ENCODE measurements at regions not wholly inside any gene's neighbourhood (a gene's known extent, or its start where the extent isn't known, plus 50 kb on each side); places are given as distances from the start of the nearest gene placed in this dataset.

DNA sequence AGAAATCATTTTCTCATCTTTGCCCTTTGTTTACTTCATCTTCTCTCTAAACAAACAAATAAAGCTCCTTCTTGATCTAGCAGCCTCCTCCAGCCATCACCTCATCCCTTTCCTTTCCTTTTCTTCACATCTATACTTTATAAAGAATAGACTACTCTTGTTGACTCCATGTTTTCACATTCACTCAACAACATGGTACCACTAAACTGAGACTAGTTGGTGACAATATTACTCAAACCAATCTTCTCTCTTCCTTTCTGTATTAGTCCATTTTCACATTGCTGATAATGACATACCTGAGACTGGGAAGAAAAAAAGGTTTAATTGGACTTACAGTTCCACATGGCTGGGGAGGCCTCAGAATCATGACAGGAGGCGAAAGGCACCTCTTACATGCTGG, 324.7 kb downstream of the SOX2 start:
- TF ChIP-seq POLR2AphosphoS5 (IDR thresholded peaks at IDR 0.05) (no peak), EP300 (IDR thresholded peaks at IDR 0.05) (no peak), POLR2A (IDR thresholded peaks at IDR 0.05; ENCODE audit: low read depth) (no peak)
- TF ChIP-seq, protein P1, sequence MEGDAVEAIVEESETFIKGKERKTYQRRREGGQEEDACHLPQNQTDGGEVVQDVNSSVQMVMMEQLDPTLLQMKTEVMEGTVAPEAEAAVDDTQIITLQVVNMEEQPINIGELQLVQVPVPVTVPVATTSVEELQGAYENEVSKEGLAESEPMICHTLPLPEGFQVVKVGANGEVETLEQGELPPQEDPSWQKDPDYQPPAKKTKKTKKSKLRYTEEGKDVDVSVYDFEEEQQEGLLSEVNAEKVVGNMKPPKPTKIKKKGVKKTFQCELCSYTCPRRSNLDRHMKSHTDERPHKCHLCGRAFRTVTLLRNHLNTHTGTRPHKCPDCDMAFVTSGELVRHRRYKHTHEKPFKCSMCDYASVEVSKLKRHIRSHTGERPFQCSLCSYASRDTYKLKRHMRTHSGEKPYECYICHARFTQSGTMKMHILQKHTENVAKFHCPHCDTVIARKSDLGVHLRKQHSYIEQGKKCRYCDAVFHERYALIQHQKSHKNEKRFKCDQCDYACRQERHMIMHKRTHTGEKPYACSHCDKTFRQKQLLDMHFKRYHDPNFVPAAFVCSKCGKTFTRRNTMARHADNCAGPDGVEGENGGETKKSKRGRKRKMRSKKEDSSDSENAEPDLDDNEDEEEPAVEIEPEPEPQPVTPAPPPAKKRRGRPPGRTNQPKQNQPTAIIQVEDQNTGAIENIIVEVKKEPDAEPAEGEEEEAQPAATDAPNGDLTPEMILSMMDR (IDR thresholded peaks at IDR 0.05) = no peak

All from esophagus muscularis mucosa (tissue), 4 donors.